GM23338 (cell line): ENCODE measurements at regions not wholly inside any gene's neighbourhood (a gene's known extent, or its start where the extent isn't known, plus 50 kb on each side); places are given as distances from the start of the nearest gene placed in this dataset.

ENCODE experiments used
- ATAC-seq: fragments of 200-7000 bp; cut with Tn5 transposase; 3 replicates; pipeline ENCODE4 v1.9.1; 2020
- DNase-seq: peaks from one replicate; pipeline ENCODE4 v3.0.0-alpha.2; 2015; ENCODE audit warnings: low spot score
- H2AFZ ChIP-seq: fragments of 200-600 bp; sonication (generic); 2 replicates; pipeline ENCODE4 v1.8.0; 2016; ENCODE audit warnings: antibody characterized with exemption, mild to moderate bottlenecking, moderate library complexity
- H3F3A ChIP-seq: fragments of 200-600 bp; sonication (generic); replicated peaks from 2 replicates; pipeline ENCODE4 v1.8.0; 2017; ENCODE audit warnings: antibody characterized with exemption, mixed run types, low read depth
- H3K27ac ChIP-seq: fragments of 200-600 bp; sonication (generic); 2 replicates; pipeline ENCODE4 v1.6.1; 2016; ENCODE audit warnings: low read depth
- H3K27me3 ChIP-seq: fragments of 200-600 bp; sonication (generic); 2 replicates; pipeline ENCODE4 v1.8.0; 2016; ENCODE audit warnings: mild to moderate bottlenecking, mixed run types, moderate library complexity; ENCODE audit not compliant: insufficient read depth
- H3K36me3 ChIP-seq: fragments of 200-600 bp; sonication (generic); 2 replicates; pipeline ENCODE4 v1.8.0; 2016; ENCODE audit warnings: mild to moderate bottlenecking; ENCODE audit not compliant: insufficient read depth
- H3K4me1 ChIP-seq: fragments of 200-600 bp; sonication (generic); 2 replicates; pipeline ENCODE4 v1.8.0; 2016; ENCODE audit warnings: mild to moderate bottlenecking, moderate library complexity; ENCODE audit not compliant: insufficient read depth
- H3K4me2 ChIP-seq: fragments of 200-600 bp; sonication (generic); 2 replicates; pipeline ENCODE4 v1.7.1; 2017; ENCODE audit warnings: mixed run types
- H3K4me3 ChIP-seq: fragments of 200-600 bp; sonication (generic); 2 replicates; pipeline ENCODE4 v1.6.1; 2016; ENCODE audit warnings: mixed run types
- H3K79me2 ChIP-seq: fragments of 200-600 bp; sonication (generic); replicated peaks from 2 replicates; pipeline ENCODE4 v1.8.0; 2017; ENCODE audit warnings: mild to moderate bottlenecking; ENCODE audit not compliant: insufficient read depth
- H3K9me2 ChIP-seq: fragments of 200-600 bp; sonication (generic); 2 replicates; pipeline ENCODE4 v1.8.0; 2017; ENCODE audit not compliant: insufficient read depth
- H4K20me1 ChIP-seq: fragments of 200-600 bp; sonication (generic); replicated peaks from 2 replicates; pipeline ENCODE4 v1.8.0; 2017; ENCODE audit warnings: mild to moderate bottlenecking; ENCODE audit not compliant: insufficient read depth
- H3K27ac Mint-ChIP-seq: 2 replicates; pipeline ENCODE4 v1.8.0; 2020; ENCODE audit warnings: inconsistent platforms, mild to moderate bottlenecking, moderate library complexity, mixed read lengths
- H3K27me3 Mint-ChIP-seq: 3 replicates; pipeline ENCODE4 v1.8.0; 2022; ENCODE audit warnings: low read depth, mild to moderate bottlenecking, moderate library complexity, mixed read lengths, inconsistent platforms; ENCODE audit not compliant: insufficient read depth, poor library complexity
- H3K36me3 Mint-ChIP-seq: 3 replicates; pipeline ENCODE4 v1.8.0; 2021; ENCODE audit warnings: low read depth, mild to moderate bottlenecking, inconsistent platforms, moderate library complexity, mixed read lengths
- H3K4me1 Mint-ChIP-seq: 3 replicates; pipeline ENCODE4 v1.8.0; 2020; ENCODE audit warnings: mild to moderate bottlenecking, inconsistent platforms, mixed read lengths
- H3K4me3 Mint-ChIP-seq: 3 replicates; pipeline ENCODE4 v1.8.0; 2021; ENCODE audit warnings: moderate library complexity, mild to moderate bottlenecking, inconsistent platforms, mixed read lengths
- H3K9me3 Mint-ChIP-seq: 3 replicates; pipeline ENCODE4 v1.8.0; 2020; ENCODE audit warnings: moderate library complexity, mild to moderate bottlenecking, inconsistent platforms, mixed read lengths
- CREB1 ChIP-seq: fragments of 250-450 bp; sonication (Bioruptor Pico); IDR thresholded peaks from 2 replicates; pipeline ENCODE4 v1.5.0; 2020; ENCODE audit warnings: low read depth, mild to moderate bottlenecking, moderate library complexity
- CTCF ChIP-seq, 2 experiments: fragments of 200-600 bp in 1 of 2; sonication (generic) in 1 of 2; conservative IDR thresholded peaks; 2 replicates each; pipeline versions ENCODE4 v1.5.1 to v1.6.1; 2016 to 2017; ENCODE audit warnings: antibody characterized with exemption in 2 of 2, low read depth in 2 of 2, mild to moderate bottlenecking in 2 of 2, moderate library complexity in 1 of 2
- EZH2 ChIP-seq: fragments of 200-600 bp; sonication (generic); IDR thresholded peaks from one replicate; pipeline ENCODE4 v1.8.0; 2017; ENCODE audit warnings: antibody characterized with exemption, mild to moderate bottlenecking, low read depth; ENCODE audit not compliant: unreplicated experiment
- EZH2phosphoT487 ChIP-seq: fragments of 200-600 bp; sonication (generic); IDR thresholded peaks from one replicate; pipeline ENCODE4 v1.8.1; 2018; ENCODE audit warnings: antibody characterized with exemption; ENCODE audit not compliant: unreplicated experiment
- JUNB ChIP-seq: IDR thresholded peaks from one replicate; pipeline ENCODE4 v1.6.1; 2016; ENCODE audit warnings: antibody characterized with exemption; ENCODE audit not compliant: unreplicated experiment
- POLR2AphosphoS5 ChIP-seq: IDR thresholded peaks from 2 replicates; pipeline ENCODE4 v1.6.1; 2016; ENCODE audit warnings: antibody characterized with exemption, low read depth
- REST ChIP-seq: IDR thresholded peaks from one replicate; pipeline ENCODE4 v1.6.1; 2018; ENCODE audit warnings: antibody characterized with exemption; ENCODE audit not compliant: unreplicated experiment
- STAT1 ChIP-seq: IDR thresholded peaks from one replicate; pipeline ENCODE4 v1.6.1; 2016; ENCODE audit warnings: antibody characterized with exemption; ENCODE audit not compliant: unreplicated experiment
- ZNF114 ChIP-seq: fragments of 250-450 bp; sonication (Bioruptor Pico); IDR thresholded peaks from 2 replicates; pipeline ENCODE4 v1.5.0; 2020; ENCODE audit warnings: mild to moderate bottlenecking, moderate library complexity
- ZNF331 ChIP-seq: fragments of 250-450 bp; sonication (Bioruptor Pico); IDR thresholded peaks from 2 replicates; pipeline ENCODE4 v1.5.0; 2020; ENCODE audit warnings: low read depth, mild to moderate bottlenecking, moderate library complexity
- TF ChIP-seq, protein P1 (sequence below): IDR thresholded peaks from 2 replicates; pipeline ENCODE4 v1.6.1; 2016; ENCODE audit warnings: antibody characterized with exemption
- TF ChIP-seq, protein P2 (sequence below): fragments of 250-450 bp; sonication (Bioruptor Pico); IDR thresholded peaks from 2 replicates; pipeline ENCODE4 v1.5.0; 2020; ENCODE audit warnings: mild to moderate bottlenecking, moderate library complexity

DNA sequence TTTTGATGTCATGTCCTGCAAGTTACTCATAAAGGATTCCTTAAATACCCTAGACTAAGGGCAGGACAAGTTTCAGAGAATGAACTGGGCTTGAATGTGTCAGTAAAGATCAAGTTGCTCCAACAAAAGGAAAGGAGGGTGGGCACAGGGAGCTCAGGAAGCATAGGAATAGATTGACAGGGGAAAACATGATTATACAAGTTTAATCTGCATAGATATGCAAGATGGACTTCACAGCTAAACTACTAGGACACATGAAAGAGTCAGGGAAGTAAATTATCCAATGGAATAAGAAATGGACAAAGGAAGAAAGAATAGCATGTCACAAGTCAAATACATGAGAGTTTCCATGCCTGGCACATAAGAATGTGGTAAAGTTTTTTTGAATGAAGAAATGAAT lies 203.9 kb upstream of the SAMSN1 start (continued):
- TF ChIP-seq, protein P1, sequence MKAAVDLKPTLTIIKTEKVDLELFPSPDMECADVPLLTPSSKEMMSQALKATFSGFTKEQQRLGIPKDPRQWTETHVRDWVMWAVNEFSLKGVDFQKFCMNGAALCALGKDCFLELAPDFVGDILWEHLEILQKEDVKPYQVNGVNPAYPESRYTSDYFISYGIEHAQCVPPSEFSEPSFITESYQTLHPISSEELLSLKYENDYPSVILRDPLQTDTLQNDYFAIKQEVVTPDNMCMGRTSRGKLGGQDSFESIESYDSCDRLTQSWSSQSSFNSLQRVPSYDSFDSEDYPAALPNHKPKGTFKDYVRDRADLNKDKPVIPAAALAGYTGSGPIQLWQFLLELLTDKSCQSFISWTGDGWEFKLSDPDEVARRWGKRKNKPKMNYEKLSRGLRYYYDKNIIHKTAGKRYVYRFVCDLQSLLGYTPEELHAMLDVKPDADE = no peak
- TF ChIP-seq ZNF114 (no peak), EZH2 (no peak), REST (no peak)

GRCh38 chr21:14748662-14749061 lies 202.5 kb upstream of the SAMSN1 start:
- H3K9me3 Mint-ChIP-seq = peaks cover 13% of the 10 kb centered on the region
- H3K4me1 ChIP-seq = no peaks in the 10 kb centered on the region
- H3K4me1 Mint-ChIP-seq = no peaks in the 10 kb centered on the region; the same call in 2 of the 3 replicates
- no peak overlapping the region for H3K4me2 ChIP-seq
- no peaks in the 10 kb centered on the region for H3K27me3 Mint-ChIP-seq
- H2AFZ ChIP-seq = no peak overlapping the region
- H3K79me2 ChIP-seq = no peaks in the 10 kb centered on the region
- ATAC-seq = no peak
- H3F3A ChIP-seq = no peaks in the 10 kb centered on the region
- H3K9me2 ChIP-seq = no peaks in the 10 kb centered on the region; the same call in 1 of the 2 replicates
- no peak overlapping the region for H3K27ac ChIP-seq
- H3K27ac Mint-ChIP-seq = no peak overlapping the region
- H3K4me3 ChIP-seq = no peak overlapping the region
- no peak overlapping the region for H3K4me3 Mint-ChIP-seq
- DNase-seq = no peak
- H3K36me3 Mint-ChIP-seq = peaks cover 9% of the 10 kb centered on the region
- no peaks in the 10 kb centered on the region for H3K27me3 ChIP-seq
- no peaks in the 10 kb centered on the region for H4K20me1 ChIP-seq
- peaks cover 2% of the 10 kb centered on the region; the same call in 1 of the 2 replicates for H3K36me3 ChIP-seq
- TF ChIP-seq STAT1 = no peak
- TF ChIP-seq, protein P1 = no peak
- TF ChIP-seq EZH2 = no peak
- TF ChIP-seq CTCF (conservative IDR thresholded peaks at IDR 0.05; ENCODE audit: low read depth in 2 of 2) = no peak
- no peak for TF ChIP-seq ZNF331 (CRISPR knock-in tag)
- no peak for TF ChIP-seq CREB1 (CRISPR knock-in tag)
- TF ChIP-seq, protein P2, sequence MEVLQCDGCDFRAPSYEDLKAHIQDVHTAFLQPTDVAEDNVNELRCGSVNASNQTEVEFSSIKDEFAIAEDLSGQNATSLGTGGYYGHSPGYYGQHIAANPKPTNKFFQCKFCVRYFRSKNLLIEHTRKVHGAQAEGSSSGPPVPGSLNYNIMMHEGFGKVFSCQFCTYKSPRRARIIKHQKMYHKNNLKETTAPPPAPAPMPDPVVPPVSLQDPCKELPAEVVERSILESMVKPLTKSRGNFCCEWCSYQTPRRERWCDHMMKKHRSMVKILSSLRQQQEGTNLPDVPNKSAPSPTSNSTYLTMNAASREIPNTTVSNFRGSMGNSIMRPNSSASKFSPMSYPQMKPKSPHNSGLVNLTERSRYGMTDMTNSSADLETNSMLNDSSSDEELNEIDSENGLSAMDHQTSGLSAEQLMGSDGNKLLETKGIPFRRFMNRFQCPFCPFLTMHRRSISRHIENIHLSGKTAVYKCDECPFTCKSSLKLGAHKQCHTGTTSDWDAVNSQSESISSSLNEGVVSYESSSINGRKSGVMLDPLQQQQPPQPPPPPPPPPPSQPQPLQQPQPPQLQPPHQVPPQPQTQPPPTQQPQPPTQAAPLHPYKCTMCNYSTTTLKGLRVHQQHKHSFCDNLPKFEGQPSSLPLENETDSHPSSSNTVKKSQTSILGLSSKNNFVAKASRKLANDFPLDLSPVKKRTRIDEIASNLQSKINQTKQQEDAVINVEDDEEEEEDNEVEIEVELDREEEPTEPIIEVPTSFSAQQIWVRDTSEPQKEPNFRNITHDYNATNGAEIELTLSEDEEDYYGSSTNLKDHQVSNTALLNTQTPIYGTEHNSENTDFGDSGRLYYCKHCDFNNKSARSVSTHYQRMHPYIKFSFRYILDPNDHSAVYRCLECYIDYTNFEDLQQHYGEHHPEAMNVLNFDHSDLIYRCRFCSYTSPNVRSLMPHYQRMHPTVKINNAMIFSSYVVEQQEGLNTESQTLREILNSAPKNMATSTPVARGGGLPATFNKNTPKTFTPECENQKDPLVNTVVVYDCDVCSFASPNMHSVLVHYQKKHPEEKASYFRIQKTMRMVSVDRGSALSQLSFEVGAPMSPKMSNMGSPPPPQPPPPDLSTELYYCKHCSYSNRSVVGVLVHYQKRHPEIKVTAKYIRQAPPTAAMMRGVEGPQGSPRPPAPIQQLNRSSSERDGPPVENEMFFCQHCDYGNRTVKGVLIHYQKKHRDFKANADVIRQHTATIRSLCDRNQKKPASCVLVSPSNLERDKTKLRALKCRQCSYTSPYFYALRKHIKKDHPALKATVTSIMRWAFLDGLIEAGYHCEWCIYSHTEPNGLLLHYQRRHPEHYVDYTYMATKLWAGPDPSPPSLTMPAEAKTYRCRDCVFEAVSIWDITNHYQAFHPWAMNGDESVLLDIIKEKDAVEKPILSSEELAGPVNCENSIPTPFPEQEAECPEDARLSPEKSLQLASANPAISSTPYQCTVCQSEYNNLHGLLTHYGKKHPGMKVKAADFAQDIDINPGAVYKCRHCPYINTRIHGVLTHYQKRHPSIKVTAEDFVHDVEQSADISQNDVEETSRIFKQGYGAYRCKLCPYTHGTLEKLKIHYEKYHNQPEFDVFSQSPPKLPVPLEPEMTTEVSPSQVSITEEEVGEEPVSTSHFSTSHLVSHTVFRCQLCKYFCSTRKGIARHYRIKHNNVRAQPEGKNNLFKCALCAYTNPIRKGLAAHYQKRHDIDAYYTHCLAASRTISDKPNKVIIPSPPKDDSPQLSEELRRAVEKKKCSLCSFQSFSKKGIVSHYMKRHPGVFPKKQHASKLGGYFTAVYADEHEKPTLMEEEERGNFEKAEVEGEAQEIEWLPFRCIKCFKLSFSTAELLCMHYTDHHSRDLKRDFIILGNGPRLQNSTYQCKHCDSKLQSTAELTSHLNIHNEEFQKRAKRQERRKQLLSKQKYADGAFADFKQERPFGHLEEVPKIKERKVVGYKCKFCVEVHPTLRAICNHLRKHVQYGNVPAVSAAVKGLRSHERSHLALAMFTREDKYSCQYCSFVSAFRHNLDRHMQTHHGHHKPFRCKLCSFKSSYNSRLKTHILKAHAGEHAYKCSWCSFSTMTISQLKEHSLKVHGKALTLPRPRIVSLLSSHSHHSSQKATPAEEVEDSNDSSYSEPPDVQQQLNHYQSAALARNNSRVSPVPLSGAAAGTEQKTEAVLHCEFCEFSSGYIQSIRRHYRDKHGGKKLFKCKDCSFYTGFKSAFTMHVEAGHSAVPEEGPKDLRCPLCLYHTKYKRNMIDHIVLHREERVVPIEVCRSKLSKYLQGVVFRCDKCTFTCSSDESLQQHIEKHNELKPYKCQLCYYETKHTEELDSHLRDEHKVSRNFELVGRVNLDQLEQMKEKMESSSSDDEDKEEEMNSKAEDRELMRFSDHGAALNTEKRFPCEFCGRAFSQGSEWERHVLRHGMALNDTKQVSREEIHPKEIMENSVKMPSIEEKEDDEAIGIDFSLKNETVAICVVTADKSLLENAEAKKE (CRISPR knock-in tag) = no peak
- TF ChIP-seq POLR2AphosphoS5 = no peak
- no peak for TF ChIP-seq EZH2phosphoT487
- TF ChIP-seq JUNB = no peak
